ENCODE measurements at regions not wholly inside any gene's neighbourhood (a gene's known extent, or its start where the extent isn't known, plus 50 kb on each side); places are given as distances from the start of the nearest gene placed in this dataset.

- intact Hi-C loops (cut with micrococcal nuclease) = no loop called here
- no peak overlapping the region for H2AFZ ChIP-seq (ENCODE audit: low read depth, low read length)
- H3K4me1 ChIP-seq (replicated peaks in 1 of 2; ENCODE audit: control insufficient read depth in 2 of 2, insufficient read depth in 2 of 2, low read length in 2 of 2) = no peaks in the 10 kb centered on the region
- H3K9me3 ChIP-seq (replicated peaks; ENCODE audit: control insufficient read depth, insufficient read depth, low read depth, low read length) = no peaks in the 10 kb centered on the region
- no peak overlapping the region for H3K27ac ChIP-seq (ENCODE audit: extremely low read depth, low read depth, low read length)
- H3K9me1 ChIP-seq (ENCODE audit: control insufficient read depth, insufficient read depth, low read length) = no peaks in the 10 kb centered on the region
- ATAC-seq = no peak
- no peak overlapping the region for H3K4me2 ChIP-seq (ENCODE audit: insufficient read depth, low read length)
- FAIRE-seq = no peak
- H3K4me3 ChIP-seq = no peak overlapping the region
- WGBS (ENCODE audit: insufficient coverage, low coverage, missing lambda C conversion rate) = 0% methylated on average over 4 of the region's 4 CpGs
- H3K36me3 ChIP-seq (ENCODE audit: control insufficient read depth, insufficient read depth, low read length) = no peaks in the 10 kb centered on the region
- no peaks in the 10 kb centered on the region for H4K20me1 ChIP-seq (replicated peaks; ENCODE audit: control insufficient read depth, insufficient read depth, low read length)
- BruUV-seq (replicated peaks) = no TSS peak
- TF ChIP-seq TBL1XR1 (IDR thresholded peaks at IDR 0.05; ENCODE audit: low read length in 2 of 2) (no peak), HIVEP1 (CRISPR knock-in tag; IDR thresholded peaks at IDR 0.05) (no peak), E2F5 (CRISPR knock-in tag; IDR thresholded peaks at IDR 0.05) (no peak), ZNF140 (CRISPR knock-in tag; IDR thresholded peaks at IDR 0.05) (no peak), AFF4 (CRISPR knock-in tag; IDR thresholded peaks at IDR 0.05) (no peak), NCOR1 (IDR thresholded peaks at IDR 0.05) (no peak), MXI1 (IDR thresholded peaks at IDR 0.05; ENCODE audit: low read depth, low read length) (no peak), ILK (tag; IDR thresholded peaks at IDR 0.05; ENCODE audit: borderline replicate concordance, low read depth) (no peak), ERF (CRISPR knock-in tag; IDR thresholded peaks at IDR 0.05) (no peak), TCF3 (CRISPR knock-in tag; IDR thresholded peaks at IDR 0.05) (no peak), UBTF (IDR thresholded peaks at IDR 0.05; ENCODE audit: borderline replicate concordance in 1 of 2, low read depth in 2 of 2, low read length in 2 of 2) (no peak)
- CTCF ChIA-PET (ENCODE audit: low intra/inter-chr PET ratio) = no interaction called here
- DNase-seq (ENCODE audit: extremely low read depth in 1 of 4, low spot score in 3 of 4) = no peak
- no peak overlapping the region for H3K9ac ChIP-seq (ENCODE audit: insufficient read depth in 1 of 2, low read depth in 2 of 2, low read length in 2 of 2)
- H3K79me2 ChIP-seq (ENCODE audit: control insufficient read depth, insufficient read depth, low read length) = no peaks in the 10 kb centered on the region
- in situ Hi-C loops (cut with MboI) = no loop called here
- no peaks in the 10 kb centered on the region for H3K27me3 ChIP-seq (ENCODE audit: control insufficient read depth in 2 of 2, insufficient read depth in 2 of 2, low read length in 2 of 2)
- POLR2A ChIA-PET = no interaction called here
These were observed 206.3 kb downstream of the OMA1 start for GRCh38 chr1:58340185-58340584.

Data from K562 (cell line).